HEK293 (cell line): ENCODE measurements at regions not wholly inside any gene's neighbourhood (a gene's known extent, or its start where the extent isn't known, plus 50 kb on each side); places are given as distances from the start of the nearest gene placed in this dataset.

Experiments
- CTCF ChIP-seq: fragments of 450-650 bp; formaldehyde crosslinking; IDR thresholded peaks from 2 replicates; pipeline ENCODE4 v1.5.1; 2016; ENCODE audit warnings: missing biosample characterization, missing genetic modification characterization
- GLI4 ChIP-seq: fragments of 450-650 bp; formaldehyde crosslinking; IDR thresholded peaks from 2 replicates; pipeline ENCODE4 v1.5.1; 2016; ENCODE audit warnings: missing biosample characterization, missing genetic modification characterization
- ZNF114 ChIP-seq: fragments of 450-650 bp; formaldehyde crosslinking; IDR thresholded peaks from 2 replicates; pipeline ENCODE4 v1.5.0; 2017; ENCODE audit warnings: missing biosample characterization, missing genetic modification characterization
- ZNF184 ChIP-seq: fragments of 450-650 bp; IDR thresholded peaks from 2 replicates; pipeline ENCODE4 v1.5.1; 2018; ENCODE audit warnings: missing biosample characterization, mild to moderate bottlenecking, missing genetic modification characterization
- ZNF202 ChIP-seq: fragments of 450-650 bp; formaldehyde crosslinking; IDR thresholded peaks from 2 replicates; pipeline ENCODE4 v1.5.1; 2016; ENCODE audit warnings: missing biosample characterization, missing genetic modification characterization, borderline replicate concordance
- ZNF280D ChIP-seq: fragments of 450-650 bp; formaldehyde crosslinking; IDR thresholded peaks from 2 replicates; pipeline ENCODE4 v1.5.1; 2016; ENCODE audit warnings: missing biosample characterization, missing genetic modification characterization
- ZNF423 ChIP-seq: fragments of 450-650 bp; formaldehyde crosslinking; IDR thresholded peaks from 2 replicates; pipeline ENCODE4 v1.5.1; 2016; ENCODE audit warnings: missing biosample characterization, missing genetic modification characterization

GRCh38 chr18:47530695-47531094 is 279.2 kb upstream of the SKOR2 start:
- no peak for TF ChIP-seq ZNF280D (tag by site-specific recombination)
- no peak for TF ChIP-seq CTCF
- no peak for TF ChIP-seq GLI4
- no peak for TF ChIP-seq ZNF184
- TF ChIP-seq ZNF114 (tag by site-specific recombination): no peak
- TF ChIP-seq ZNF202 (tag by site-specific recombination): no peak
- no peak for TF ChIP-seq ZNF423 (tag by site-specific recombination)
